ENCODE measurements at regions not wholly inside any gene's neighbourhood (a gene's known extent, or its start where the extent isn't known, plus 50 kb on each side); places are given as distances from the start of the nearest gene placed in this dataset.

DNA sequence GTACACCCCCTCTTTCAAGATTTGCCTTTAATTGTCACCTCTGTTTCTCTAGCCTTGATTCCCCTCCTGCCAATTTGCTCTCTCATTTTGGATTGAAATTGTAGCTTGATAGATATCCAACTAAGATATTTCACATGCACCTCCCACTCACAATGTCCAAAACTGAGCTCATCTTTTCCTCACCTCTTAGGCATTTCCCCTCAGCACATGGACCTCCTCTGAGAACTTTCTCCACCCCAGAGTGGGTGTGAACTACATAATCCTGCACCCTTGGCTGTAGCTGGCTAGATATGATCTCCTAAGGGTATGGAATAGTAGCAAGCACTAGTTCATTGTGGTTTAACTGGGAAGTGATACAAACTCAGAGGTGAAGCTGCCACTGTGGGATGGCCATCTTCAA is 91.5 kb upstream of the SESN3 start:
- Histone ChIP-seq H3K27ac (no peak overlapping the region), H3K4me3 (no peak overlapping the region), H3K27me3 (no peaks in the 10 kb centered on the region), H3K4me1 (peaks cover 12% of the 10 kb centered on the region), H3K36me3 (no peaks in the 10 kb centered on the region), H3K9me3 (no peaks in the 10 kb centered on the region)
- no peak for DNase-seq (ENCODE audit: low spot score in 2 of 2)
- TF ChIP-seq POLR2A (IDR thresholded peaks at IDR 0.05): no peak
- no peak for TF ChIP-seq POLR2AphosphoS5 (IDR thresholded peaks at IDR 0.05)
- TF ChIP-seq, protein P1, sequence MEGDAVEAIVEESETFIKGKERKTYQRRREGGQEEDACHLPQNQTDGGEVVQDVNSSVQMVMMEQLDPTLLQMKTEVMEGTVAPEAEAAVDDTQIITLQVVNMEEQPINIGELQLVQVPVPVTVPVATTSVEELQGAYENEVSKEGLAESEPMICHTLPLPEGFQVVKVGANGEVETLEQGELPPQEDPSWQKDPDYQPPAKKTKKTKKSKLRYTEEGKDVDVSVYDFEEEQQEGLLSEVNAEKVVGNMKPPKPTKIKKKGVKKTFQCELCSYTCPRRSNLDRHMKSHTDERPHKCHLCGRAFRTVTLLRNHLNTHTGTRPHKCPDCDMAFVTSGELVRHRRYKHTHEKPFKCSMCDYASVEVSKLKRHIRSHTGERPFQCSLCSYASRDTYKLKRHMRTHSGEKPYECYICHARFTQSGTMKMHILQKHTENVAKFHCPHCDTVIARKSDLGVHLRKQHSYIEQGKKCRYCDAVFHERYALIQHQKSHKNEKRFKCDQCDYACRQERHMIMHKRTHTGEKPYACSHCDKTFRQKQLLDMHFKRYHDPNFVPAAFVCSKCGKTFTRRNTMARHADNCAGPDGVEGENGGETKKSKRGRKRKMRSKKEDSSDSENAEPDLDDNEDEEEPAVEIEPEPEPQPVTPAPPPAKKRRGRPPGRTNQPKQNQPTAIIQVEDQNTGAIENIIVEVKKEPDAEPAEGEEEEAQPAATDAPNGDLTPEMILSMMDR (IDR thresholded peaks at IDR 0.05): no peak
- no peak for TF ChIP-seq EP300 (IDR thresholded peaks at IDR 0.05)

DNA sequence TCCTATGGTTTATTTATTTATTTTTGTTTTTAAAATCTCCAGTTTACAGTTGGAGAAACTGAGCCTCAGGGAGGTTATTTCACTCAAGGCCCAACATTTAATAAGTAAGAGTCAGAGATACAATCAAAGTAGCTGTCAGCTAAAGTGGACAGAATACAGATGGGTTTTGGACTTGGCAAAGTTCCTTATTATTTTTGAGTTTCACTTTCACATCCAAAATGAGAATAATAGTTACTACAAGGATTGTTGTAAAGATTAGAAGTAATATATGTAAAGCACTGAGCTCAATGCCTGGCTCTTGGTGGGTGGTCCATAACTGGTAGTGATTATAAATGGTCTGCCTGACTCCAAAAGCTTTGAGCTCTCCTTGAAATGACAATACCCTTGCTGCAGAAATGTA is 87.5 kb upstream of the SESN3 start:
- Histone ChIP-seq H3K4me3 (no peak overlapping the region), H3K27me3 (no peaks in the 10 kb centered on the region), H3K4me1 (peaks cover 8% of the 10 kb centered on the region), H3K27ac (no peak overlapping the region), H3K9me3 (no peaks in the 10 kb centered on the region), H3K36me3 (no peaks in the 10 kb centered on the region)
- TF ChIP-seq EP300 (IDR thresholded peaks at IDR 0.05) (no peak), POLR2AphosphoS5 (IDR thresholded peaks at IDR 0.05) (no peak), POLR2A (IDR thresholded peaks at IDR 0.05) (no peak)
- TF ChIP-seq, protein P1 (IDR thresholded peaks at IDR 0.05): no peak
- no peak for DNase-seq (ENCODE audit: low spot score in 2 of 2)

DNA sequence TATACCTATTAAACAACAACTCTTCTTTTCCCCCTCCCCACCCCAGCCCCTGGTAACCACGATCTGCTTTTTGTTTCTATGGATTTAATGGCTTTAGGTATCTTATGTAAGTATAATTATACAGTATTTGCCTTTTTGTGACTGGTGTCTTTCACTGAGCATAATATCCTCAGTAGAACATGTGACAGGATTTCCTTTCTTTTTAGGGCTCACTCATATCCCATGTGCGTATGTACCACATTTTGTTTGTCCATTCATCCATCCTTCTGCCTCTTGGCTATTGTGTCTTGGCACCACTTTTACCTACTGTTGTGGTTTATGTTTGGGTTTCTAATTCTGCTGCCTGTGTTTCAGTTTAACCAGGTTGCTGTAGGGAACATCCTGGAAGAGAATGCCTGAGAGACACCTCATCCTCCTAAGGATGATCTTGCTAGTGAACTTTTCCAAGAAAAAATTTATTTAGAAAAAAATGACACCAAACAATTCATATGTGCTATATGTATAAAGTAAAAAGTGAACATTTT is 77.6 kb upstream of the SESN3 start:
- no peak overlapping the region for H3K4me3 ChIP-seq
- peaks cover 3% of the 10 kb centered on the region for H3K4me1 ChIP-seq
- 75% methylated on average over 2 of the region's 2 CpGs for WGBS
- H3K27me3 ChIP-seq: no peaks in the 10 kb centered on the region
- H3K36me3 ChIP-seq: no peaks in the 10 kb centered on the region
- H3K27ac ChIP-seq: no peak overlapping the region
- no peak for DNase-seq (ENCODE audit: low spot score in 2 of 2)
- no peak for TF ChIP-seq POLR2AphosphoS5 (IDR thresholded peaks at IDR 0.05)
- no peak for TF ChIP-seq EP300 (IDR thresholded peaks at IDR 0.05)
- TF ChIP-seq POLR2A (IDR thresholded peaks at IDR 0.05): no peak
- TF ChIP-seq, protein P1 (IDR thresholded peaks at IDR 0.05): no peak
- H3K9me3 ChIP-seq: no peaks in the 10 kb centered on the region

DNA sequence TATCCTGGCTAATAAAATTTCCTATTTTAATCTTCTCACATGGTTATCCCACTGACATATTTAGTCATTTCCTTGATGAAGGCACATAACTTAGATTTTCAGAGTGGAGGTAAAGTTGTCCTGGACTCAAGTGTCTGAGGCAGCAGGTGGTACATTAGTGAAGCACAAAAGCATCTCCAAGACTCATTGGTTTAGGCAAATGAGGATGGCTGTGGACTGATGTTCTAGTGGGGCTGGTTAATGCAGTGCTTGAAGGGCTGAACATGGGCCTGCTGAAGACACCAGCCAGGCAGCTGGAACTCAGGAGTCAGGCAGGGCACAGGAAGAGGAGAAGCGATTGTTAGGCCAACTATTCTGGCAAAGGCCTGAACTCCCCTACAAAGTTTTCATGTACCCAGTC is 76.3 kb upstream of the SESN3 start:
- no peaks in the 10 kb centered on the region for H3K27me3 ChIP-seq
- 92% methylated on average over 1 of the region's 1 CpG for WGBS

DNA sequence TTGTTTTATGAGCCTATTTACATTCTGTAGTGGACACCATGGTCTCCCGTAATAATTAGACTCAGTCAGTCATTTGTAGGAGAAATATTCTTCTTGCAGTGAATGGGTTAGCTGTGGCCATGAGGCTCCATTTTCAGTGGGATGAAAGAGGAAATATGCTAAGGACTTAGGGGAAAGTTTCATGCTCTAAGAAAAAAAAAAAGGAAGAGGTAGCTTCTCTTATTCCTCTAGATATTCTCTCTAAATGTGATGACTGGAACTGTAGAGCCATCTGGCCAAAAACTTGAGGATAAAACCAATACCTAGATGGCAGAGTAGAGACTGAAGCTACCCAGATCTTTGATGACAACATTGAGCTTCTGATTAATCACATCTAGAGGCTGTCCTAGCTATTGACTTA is 75.8 kb upstream of the SESN3 start:
- WGBS: 90% methylated on average over 1 of the region's 1 CpG
- Histone ChIP-seq H3K36me3 (no peaks in the 10 kb centered on the region), H3K9me3 (no peaks in the 10 kb centered on the region), H3K4me3 (no peak overlapping the region), H3K27me3 (no peaks in the 10 kb centered on the region), H3K27ac (no peak overlapping the region), H3K4me1 (peaks cover 3% of the 10 kb centered on the region)
- TF ChIP-seq POLR2AphosphoS5 (IDR thresholded peaks at IDR 0.05) (no peak), POLR2A (IDR thresholded peaks at IDR 0.05) (no peak), EP300 (IDR thresholded peaks at IDR 0.05) (no peak)
- TF ChIP-seq, protein P1 (IDR thresholded peaks at IDR 0.05): no peak
- DNase-seq (ENCODE audit: low spot score in 2 of 2): no peak

More for the DNA sequence above, 76.3 kb upstream of the SESN3 start:
- Histone ChIP-seq H3K4me3 (no peak overlapping the region), H3K9me3 (no peaks in the 10 kb centered on the region), H3K27ac (no peak overlapping the region), H3K36me3 (no peaks in the 10 kb centered on the region), H3K4me1 (peaks cover 3% of the 10 kb centered on the region)
- TF ChIP-seq POLR2A (IDR thresholded peaks at IDR 0.05): no peak
- no peak for TF ChIP-seq EP300 (IDR thresholded peaks at IDR 0.05)
- DNase-seq (ENCODE audit: low spot score in 2 of 2): no peak

DNA sequence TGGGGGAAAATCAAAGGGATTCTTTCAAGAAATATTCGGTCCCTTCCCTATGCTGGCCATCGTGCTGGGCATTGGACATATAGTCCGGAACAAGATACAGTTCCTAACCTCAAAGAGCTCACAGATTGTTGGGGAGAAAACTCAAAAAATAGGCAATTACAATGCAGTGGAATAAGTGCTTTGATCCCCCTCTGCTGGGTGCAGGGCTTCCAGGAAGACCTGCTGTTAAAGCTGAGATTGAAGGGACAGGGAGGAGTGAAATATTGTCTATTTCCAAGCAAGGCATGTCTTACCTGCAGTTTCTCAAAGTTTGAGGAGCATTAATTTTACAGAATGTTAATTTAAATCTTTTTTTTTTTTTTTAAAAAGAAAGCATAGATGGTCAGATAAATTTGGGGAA is 75.1 kb upstream of the SESN3 start:
- H3K27ac ChIP-seq: no peak overlapping the region
- H3K27me3 ChIP-seq: no peaks in the 10 kb centered on the region
- H3K36me3 ChIP-seq: no peaks in the 10 kb centered on the region
- H3K4me1 ChIP-seq: peaks cover 3% of the 10 kb centered on the region
- DNase-seq (ENCODE audit: low spot score in 2 of 2): no peak
- no peaks in the 10 kb centered on the region for H3K9me3 ChIP-seq
- H3K4me3 ChIP-seq: no peak overlapping the region
- TF ChIP-seq POLR2A (IDR thresholded peaks at IDR 0.05) (no peak), POLR2AphosphoS5 (IDR thresholded peaks at IDR 0.05) (no peak), EP300 (IDR thresholded peaks at IDR 0.05) (no peak)
- TF ChIP-seq, protein P1 (IDR thresholded peaks at IDR 0.05): no peak
- WGBS: 78% methylated on average over 3 of the region's 3 CpGs
